A673 (cell line): ENCODE measurements at regions not wholly inside any gene's neighbourhood (a gene's known extent, or its start where the extent isn't known, plus 50 kb on each side); places are given as distances from the start of the nearest gene placed in this dataset.
"Not testable (repeated sequence)": the region's sequence is repeated elsewhere in the genome, so short reads cannot be mapped to it uniquely, and the experiment has no call there.

ENCODE experiments used
- BruUV-seq: library from RNA; stranded (reverse); fragments of 400-500 nt; replicated peaks from 2 replicates; lab custom pipeline; 2021; lab: Mats Ljungman, UMichigan
- CTCF ChIA-PET: fragments of 300-600 bp; sonication (Branson Sonifier 250); formaldehyde crosslinking; loops from one replicate; lab custom pipeline; 2022; ENCODE audit warnings: antibody characterized with exemption; lab: Charles Lee
- POLR2A ChIA-PET: fragments of 300-600 bp; sonication (Branson Sonifier 250); formaldehyde crosslinking; loops from one replicate; lab custom pipeline; 2022; ENCODE audit warnings: antibody characterized with exemption; ENCODE audit not compliant: low non-redundant PET; lab: Charles Lee
- DNase-seq: peaks from one replicate; pipeline ENCODE4 v3.0.0-alpha.2; 2015; ENCODE audit warnings: low spot score
- H3K27ac ChIP-seq: fragments of 200-600 bp; sonication (generic); 2 replicates; pipeline ENCODE4 v1.5.1; 2016; ENCODE audit warnings: mixed run types, low read depth, mild to moderate bottlenecking, mixed read lengths, antibody characterized with exemption, low read length; ENCODE audit not compliant: poor library complexity, severe bottlenecking
- H3K27me3 ChIP-seq: fragments of 200-600 bp; sonication (generic); replicated peaks from 2 replicates; pipeline ENCODE4 v1.6.1; 2017; ENCODE audit warnings: mixed run types, low read depth, mild to moderate bottlenecking, mixed read lengths, antibody characterized with exemption, low read length; ENCODE audit not compliant: insufficient read depth, poor library complexity
- H3K36me3 ChIP-seq: fragments of 200-600 bp; sonication (generic); 2 replicates; pipeline ENCODE4 v1.6.1; 2016; ENCODE audit warnings: mixed run types, mild to moderate bottlenecking, mixed read lengths, antibody characterized with exemption, low read length; ENCODE audit not compliant: insufficient read depth, poor library complexity, severe bottlenecking
- H3K4me1 ChIP-seq: fragments of 200-600 bp; sonication (generic); 2 replicates; pipeline ENCODE4 v1.6.1; 2017; ENCODE audit warnings: mixed run types, mild to moderate bottlenecking, mixed read lengths, antibody characterized with exemption, low read length; ENCODE audit not compliant: insufficient read depth, poor library complexity, severe bottlenecking
- H3K4me3 ChIP-seq: fragments of 200-600 bp; sonication (generic); 2 replicates; pipeline ENCODE4 v1.5.1; 2016; ENCODE audit warnings: low read depth, mixed run types, mild to moderate bottlenecking, mixed read lengths, low read length; ENCODE audit not compliant: poor library complexity, severe bottlenecking
- H3K9me3 ChIP-seq: fragments of 200-600 bp; sonication (generic); 2 replicates; pipeline ENCODE4 v1.6.1; 2016; ENCODE audit warnings: mixed run types, low read depth, mild to moderate bottlenecking, mixed read lengths, antibody characterized with exemption, low read length; ENCODE audit not compliant: poor library complexity, severe bottlenecking
- EZH2 ChIP-seq: fragments of 200-600 bp; sonication (generic); IDR thresholded peaks from 2 replicates; pipeline ENCODE4 v1.6.1; 2017; ENCODE audit warnings: borderline replicate concordance, low read depth, mild to moderate bottlenecking, mixed read lengths, antibody characterized with exemption, low read length; ENCODE audit not compliant: poor library complexity, severe bottlenecking
- intact Hi-C: fragments of 100-400 bp; cut with micrococcal nuclease; formaldehyde crosslinking; loops from one replicate; pipeline ENCODE4 v1.10.0; 2022; ENCODE audit not compliant: unreplicated experiment
- TF ChIP-seq, protein P1 (sequence below): fragments of 300-800, 200-600 bp; sonication (generic); conservative IDR thresholded peaks from 2 replicates; pipeline ENCODE4 v1.5.1; 2017; ENCODE audit warnings: low read depth, mild to moderate bottlenecking, antibody characterized with exemption, low read length, moderate library complexity, mixed read lengths

DNA sequence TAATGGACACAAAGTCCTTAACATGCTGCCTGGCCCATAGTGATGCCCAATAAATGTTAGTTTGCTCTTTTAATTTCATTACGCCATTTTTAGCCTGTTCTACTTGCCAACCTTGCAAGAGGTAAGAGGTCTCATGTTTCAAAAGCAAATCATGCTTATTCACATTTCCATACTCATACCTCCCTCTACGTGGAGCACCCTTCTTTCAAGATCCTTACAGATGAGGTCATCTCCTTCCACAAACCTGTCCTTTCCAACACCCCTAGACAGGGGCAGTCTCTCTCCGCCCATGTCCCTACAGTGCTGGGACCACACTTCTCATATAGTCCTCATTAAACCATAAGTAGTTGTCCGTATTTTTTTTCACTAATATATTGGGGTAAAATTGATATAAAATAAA, 271.3 kb downstream of the FGFR2 start:
- H3K4me3 ChIP-seq = no peak overlapping the region
- H3K4me1 ChIP-seq = no peaks in the 10 kb centered on the region
- no peak for DNase-seq
- BruUV-seq = no TSS peak
- H3K9me3 ChIP-seq = no peaks in the 10 kb centered on the region
- no peak for TF ChIP-seq EZH2
- TF ChIP-seq, protein P1, sequence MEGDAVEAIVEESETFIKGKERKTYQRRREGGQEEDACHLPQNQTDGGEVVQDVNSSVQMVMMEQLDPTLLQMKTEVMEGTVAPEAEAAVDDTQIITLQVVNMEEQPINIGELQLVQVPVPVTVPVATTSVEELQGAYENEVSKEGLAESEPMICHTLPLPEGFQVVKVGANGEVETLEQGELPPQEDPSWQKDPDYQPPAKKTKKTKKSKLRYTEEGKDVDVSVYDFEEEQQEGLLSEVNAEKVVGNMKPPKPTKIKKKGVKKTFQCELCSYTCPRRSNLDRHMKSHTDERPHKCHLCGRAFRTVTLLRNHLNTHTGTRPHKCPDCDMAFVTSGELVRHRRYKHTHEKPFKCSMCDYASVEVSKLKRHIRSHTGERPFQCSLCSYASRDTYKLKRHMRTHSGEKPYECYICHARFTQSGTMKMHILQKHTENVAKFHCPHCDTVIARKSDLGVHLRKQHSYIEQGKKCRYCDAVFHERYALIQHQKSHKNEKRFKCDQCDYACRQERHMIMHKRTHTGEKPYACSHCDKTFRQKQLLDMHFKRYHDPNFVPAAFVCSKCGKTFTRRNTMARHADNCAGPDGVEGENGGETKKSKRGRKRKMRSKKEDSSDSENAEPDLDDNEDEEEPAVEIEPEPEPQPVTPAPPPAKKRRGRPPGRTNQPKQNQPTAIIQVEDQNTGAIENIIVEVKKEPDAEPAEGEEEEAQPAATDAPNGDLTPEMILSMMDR = no peak
- H3K27me3 ChIP-seq = peaks cover 22% of the 10 kb centered on the region
- intact Hi-C loops = no loop called here
- ChIA-PET CTCF (no interaction called here), POLR2A (no interaction called here)
- no peaks in the 10 kb centered on the region for H3K36me3 ChIP-seq
- no peak overlapping the region for H3K27ac ChIP-seq

DNA sequence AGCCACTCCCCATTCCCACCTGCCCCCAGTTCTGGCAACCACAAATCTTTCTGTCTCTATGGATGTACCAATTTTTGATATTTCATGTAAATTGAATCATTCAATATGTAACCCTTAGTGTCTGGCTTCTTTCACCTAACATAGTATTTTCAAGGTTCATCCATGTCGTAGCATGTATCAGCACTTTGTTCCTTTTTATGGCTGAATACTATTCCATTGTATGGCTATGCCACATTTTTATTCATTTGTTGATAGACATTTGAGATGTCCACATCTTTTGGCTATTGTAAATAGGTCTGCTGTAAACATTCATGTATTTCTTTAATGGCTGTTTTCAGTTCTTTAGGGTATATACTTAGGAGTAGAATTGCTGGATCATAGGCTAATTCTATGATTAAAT, 270.5 kb downstream of the FGFR2 start:
- Histone ChIP-seq H3K4me3 (no peak overlapping the region), H3K27me3 (peaks cover 19% of the 10 kb centered on the region), H3K9me3 (no peaks in the 10 kb centered on the region), H3K27ac (no peak overlapping the region), H3K4me1 (no peaks in the 10 kb centered on the region), H3K36me3 (no peaks in the 10 kb centered on the region)
- POLR2A ChIA-PET = no interaction called here
- DNase-seq = no peak
- no TSS peak for BruUV-seq
- intact Hi-C loops = no loop called here
- TF ChIP-seq EZH2 = no peak
- CTCF ChIA-PET = no interaction called here

DNA sequence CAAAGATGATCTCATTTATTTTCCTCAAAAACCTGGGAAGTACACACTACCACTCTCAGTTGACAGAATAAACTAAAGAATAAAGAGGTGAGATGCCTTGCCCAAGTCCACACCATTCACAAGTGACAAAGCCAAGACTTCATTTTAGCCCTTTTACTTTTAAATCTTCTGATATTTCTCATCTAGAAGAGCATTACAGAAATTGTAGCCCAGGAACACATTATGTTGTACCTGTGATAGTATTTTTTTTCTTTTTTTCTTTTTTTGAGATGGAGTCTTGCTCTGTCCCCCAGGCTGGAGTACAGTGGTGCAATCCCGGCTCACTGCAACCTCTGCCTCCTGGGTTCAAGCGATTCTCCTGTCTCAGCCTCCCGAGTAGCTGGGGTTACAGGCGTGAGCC, 268.6 kb downstream of the FGFR2 start:
- H3K4me1 ChIP-seq, CTCF ChIA-PET, BruUV-seq, POLR2A ChIA-PET, H3K27ac ChIP-seq, H3K4me3 ChIP-seq, H3K36me3 ChIP-seq, H3K9me3 ChIP-seq, DNase-seq, intact Hi-C loops: not testable (repeated sequence)
- peaks cover 17% of the 10 kb centered on the region for H3K27me3 ChIP-seq

DNA sequence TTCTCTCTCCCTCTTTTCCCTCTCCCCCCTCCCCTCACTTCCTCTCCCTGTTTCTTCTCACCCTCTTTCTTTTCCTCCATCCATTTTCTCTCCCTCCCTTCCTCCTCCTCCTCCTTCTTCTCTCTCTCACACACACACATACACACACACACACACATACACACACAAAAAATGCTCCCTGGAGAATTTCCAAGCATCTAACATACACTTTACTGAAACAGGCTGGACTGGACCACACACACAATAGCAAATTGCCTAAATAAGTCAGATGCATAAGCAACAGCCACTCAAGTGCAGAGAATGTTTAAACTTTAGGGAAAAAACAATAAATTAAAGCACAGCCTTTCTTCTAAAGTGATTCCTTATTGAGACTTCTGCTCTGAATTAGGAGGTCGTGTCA, 267.7 kb downstream of the FGFR2 start:
- no peak for TF ChIP-seq EZH2
- Histone ChIP-seq H3K4me3 (no peak overlapping the region), H3K27me3 (peaks cover 13% of the 10 kb centered on the region), H3K27ac (no peak overlapping the region), H3K36me3 (no peaks in the 10 kb centered on the region), H3K4me1 (no peaks in the 10 kb centered on the region), H3K9me3 (no peaks in the 10 kb centered on the region)
- no peak for DNase-seq
- intact Hi-C loops = no loop called here
- ChIA-PET POLR2A (no interaction called here), CTCF (no interaction called here)
- no TSS peak for BruUV-seq

DNA sequence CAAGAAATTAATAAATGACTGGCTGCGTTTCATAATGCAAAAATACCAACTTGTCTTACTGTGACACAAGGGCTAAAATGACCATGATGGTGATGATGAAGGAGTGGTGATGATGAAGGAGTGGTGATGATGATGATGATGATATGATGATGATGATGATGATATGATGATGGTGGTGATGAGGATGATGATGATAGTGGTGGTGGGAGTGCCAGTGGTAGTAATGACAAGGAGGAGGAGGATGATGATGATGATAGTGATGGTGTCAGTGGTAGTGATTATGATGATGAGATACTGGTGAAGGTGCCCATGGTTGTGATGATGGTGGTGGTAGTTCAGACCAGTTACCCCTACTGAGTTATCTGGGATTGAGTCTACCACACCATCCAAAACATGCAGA, 265.9 kb downstream of the FGFR2 start:
- H3K4me3 ChIP-seq = no peak overlapping the region
- CTCF ChIA-PET = no interaction called here
- no peak for DNase-seq
- no peaks in the 10 kb centered on the region for H3K9me3 ChIP-seq
- no peak overlapping the region for H3K27ac ChIP-seq
- POLR2A ChIA-PET = no interaction called here
- H3K27me3 ChIP-seq = peaks cover 23% of the 10 kb centered on the region
- no peaks in the 10 kb centered on the region for H3K4me1 ChIP-seq
- TF ChIP-seq, protein P1 = no peak
- no peak for TF ChIP-seq EZH2
- no peaks in the 10 kb centered on the region for H3K36me3 ChIP-seq
- intact Hi-C loops = no loop called here
- no TSS peak for BruUV-seq
